ENCODE measurements at regions not wholly inside any gene's neighbourhood (a gene's known extent, or its start where the extent isn't known, plus 50 kb on each side); places are given as distances from the start of the nearest gene placed in this dataset.

- Histone ChIP-seq H3K4me1 (ENCODE audit: control insufficient read depth, insufficient read depth, low read length) (no peaks in the 10 kb centered on the region), H3K4me3 (no peak overlapping the region), H3K36me3 (ENCODE audit: control insufficient read depth in 2 of 2, insufficient read depth in 2 of 2, low read length in 1 of 2) (no peaks in the 10 kb centered on the region), H3K79me2 (ENCODE audit: control insufficient read depth, insufficient read depth, low read length) (no peaks in the 10 kb centered on the region), H3K4me2 (ENCODE audit: control insufficient read depth, insufficient read depth) (no peak overlapping the region), H3K9ac (ENCODE audit: control insufficient read depth, insufficient read depth, low read length) (no peak overlapping the region), H3K27ac (ENCODE audit: control insufficient read depth, insufficient read depth) (no peak overlapping the region), H2AFZ (ENCODE audit: control insufficient read depth, low read depth, low read length) (no peak overlapping the region), H3K27me3 (replicated peaks in 1 of 2; ENCODE audit: control insufficient read depth in 2 of 2, insufficient read depth in 2 of 2, low read length in 1 of 2) (no peaks in the 10 kb centered on the region), H4K20me1 (ENCODE audit: control insufficient read depth, insufficient read depth) (no peaks in the 10 kb centered on the region), H3K9me3 (replicated peaks; ENCODE audit: control insufficient read depth, insufficient read depth, low read length) (no peaks in the 10 kb centered on the region)
- no TSS peak for BruUV-seq (replicated peaks)
- SMC1A ChIA-PET (ENCODE audit: uncharacterized antibody, unreplicated experiment): interaction anchor here (0.9 kb wide), 1 partner anchor 13 kb away, joined by 3 read pairs; no protein-coding TSS in a partner anchor
- TF ChIP-seq, protein P1, sequence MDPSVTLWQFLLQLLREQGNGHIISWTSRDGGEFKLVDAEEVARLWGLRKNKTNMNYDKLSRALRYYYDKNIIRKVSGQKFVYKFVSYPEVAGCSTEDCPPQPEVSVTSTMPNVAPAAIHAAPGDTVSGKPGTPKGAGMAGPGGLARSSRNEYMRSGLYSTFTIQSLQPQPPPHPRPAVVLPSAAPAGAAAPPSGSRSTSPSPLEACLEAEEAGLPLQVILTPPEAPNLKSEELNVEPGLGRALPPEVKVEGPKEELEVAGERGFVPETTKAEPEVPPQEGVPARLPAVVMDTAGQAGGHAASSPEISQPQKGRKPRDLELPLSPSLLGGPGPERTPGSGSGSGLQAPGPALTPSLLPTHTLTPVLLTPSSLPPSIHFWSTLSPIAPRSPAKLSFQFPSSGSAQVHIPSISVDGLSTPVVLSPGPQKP (IDR thresholded peaks at IDR 0.05; ENCODE audit: low read depth, low read length): no peak
- TF ChIP-seq POLR2AphosphoS5 (IDR thresholded peaks at IDR 0.05; ENCODE audit: low read length): no peak
- TF ChIP-seq KLF5 (IDR thresholded peaks at IDR 0.05; ENCODE audit: partially characterized antibody): no peak
- no peak for TF ChIP-seq SKIL (IDR thresholded peaks at IDR 0.05; ENCODE audit: low read depth, poor library complexity, severe bottlenecking)
- TF ChIP-seq, protein P2, sequence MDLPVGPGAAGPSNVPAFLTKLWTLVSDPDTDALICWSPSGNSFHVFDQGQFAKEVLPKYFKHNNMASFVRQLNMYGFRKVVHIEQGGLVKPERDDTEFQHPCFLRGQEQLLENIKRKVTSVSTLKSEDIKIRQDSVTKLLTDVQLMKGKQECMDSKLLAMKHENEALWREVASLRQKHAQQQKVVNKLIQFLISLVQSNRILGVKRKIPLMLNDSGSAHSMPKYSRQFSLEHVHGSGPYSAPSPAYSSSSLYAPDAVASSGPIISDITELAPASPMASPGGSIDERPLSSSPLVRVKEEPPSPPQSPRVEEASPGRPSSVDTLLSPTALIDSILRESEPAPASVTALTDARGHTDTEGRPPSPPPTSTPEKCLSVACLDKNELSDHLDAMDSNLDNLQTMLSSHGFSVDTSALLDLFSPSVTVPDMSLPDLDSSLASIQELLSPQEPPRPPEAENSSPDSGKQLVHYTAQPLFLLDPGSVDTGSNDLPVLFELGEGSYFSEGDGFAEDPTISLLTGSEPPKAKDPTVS (IDR thresholded peaks at IDR 0.05; ENCODE audit: low read depth, low read length): no peak
- TF ChIP-seq DPF2 (IDR thresholded peaks at IDR 0.05): no peak
- no peak for TF ChIP-seq SMARCA5 (IDR thresholded peaks at IDR 0.05)
- no peak for TF ChIP-seq RELA (IDR thresholded peaks at IDR 0.05; ENCODE audit: borderline replicate concordance, partially characterized antibody)
- TF ChIP-seq CREB1 (IDR thresholded peaks at IDR 0.05; ENCODE audit: low read depth): no peak
- no peak for TF ChIP-seq POLR2AphosphoS2 (IDR thresholded peaks at IDR 0.05; ENCODE audit: low read depth, low read length)
- TF ChIP-seq SP1 (IDR thresholded peaks at IDR 0.05; ENCODE audit: low read depth, low read length): no peak
- no peak for TF ChIP-seq SMAD1 (IDR thresholded peaks at IDR 0.05; ENCODE audit: low read depth, partially characterized antibody)
- no peak for TF ChIP-seq SMAD5 (IDR thresholded peaks at IDR 0.05; ENCODE audit: low read depth)
- TF ChIP-seq WRNIP1 (IDR thresholded peaks at IDR 0.05; ENCODE audit: borderline replicate concordance, low read depth, low read length): no peak
- FAIRE-seq: no peak
- intact Hi-C loops (cut with micrococcal nuclease; ENCODE audit: unreplicated experiment) (no loop called here), in situ Hi-C loops (cut with MboI) (no loop called here)
- POLR2A ChIA-PET: interaction anchor here (1.1 kb wide), 1 partner anchor 321 kb away, joined by 3 read pairs; no protein-coding TSS in a partner anchor
- CTCF ChIA-PET: interaction anchor here (1.2 kb wide), 1 partner anchor 11 kb away, joined by 5 read pairs; no protein-coding TSS in a partner anchor
- ATAC-seq: no peak
- DNase-seq (ENCODE audit: low read depth, low spot score): no peak
- RAD21 ChIA-PET (ENCODE audit: unreplicated experiment): no interaction called here
Measured at GRCh38 chr4:93888308-93888707, 59.8 kb downstream of the ATOH1 start.

Data from GM12878 (cell line).